Activated CD4-positive, alpha-beta T cell treated with anti-CD3 and anti-CD28 coated beads for 36 hours (primary cell): ENCODE measurements at regions not wholly inside any gene's neighbourhood (a gene's known extent, or its start where the extent isn't known, plus 50 kb on each side); places are given as distances from the start of the nearest gene placed in this dataset.

ENCODE experiments used
- ATAC-seq: fragments of 200-7000 bp; cut with Tn5 transposase; one replicate; pipeline ENCODE4 v1.10.0; 2021; ENCODE audit warnings: mild to moderate bottlenecking, moderate library complexity
- CTCF ChIA-PET: fragments of 350-600 bp; sonication (Branson Sonifier 250); formaldehyde crosslinking; loops from one replicate; lab custom pipeline; 2021; ENCODE audit warnings: antibody characterized with exemption; lab: Charles Lee
- POLR2A ChIA-PET: fragments of 350-600 bp; sonication (Branson Sonifier 250); formaldehyde crosslinking; loops from one replicate; lab custom pipeline; 2021; ENCODE audit warnings: antibody characterized with exemption, inconsistent platforms; lab: Charles Lee
- DNase-seq: peaks from one replicate; pipeline ENCODE4 v3.0.0-alpha.2; 2020
- H3K27ac Mint-ChIP-seq: one replicate; pipeline ENCODE4 v1.8.0; 2021; ENCODE audit warnings: mixed read lengths
- H3K27me3 Mint-ChIP-seq: one replicate; pipeline ENCODE4 v1.8.0; 2021; ENCODE audit warnings: mixed read lengths
- H3K36me3 Mint-ChIP-seq: one replicate; pipeline ENCODE4 v1.8.0; 2021; ENCODE audit warnings: low read depth, mixed read lengths
- H3K4me1 Mint-ChIP-seq: one replicate; pipeline ENCODE4 v1.8.0; 2021; ENCODE audit warnings: mixed read lengths
- H3K4me3 Mint-ChIP-seq: one replicate; pipeline ENCODE4 v1.8.0; 2021; ENCODE audit warnings: mild to moderate bottlenecking, moderate library complexity, mixed read lengths
- H3K9me3 Mint-ChIP-seq: one replicate; pipeline ENCODE4 v1.8.0; 2021; ENCODE audit warnings: low read depth, mixed read lengths
- intact Hi-C, 2 experiments: fragments of 100-400 bp; cut with DNase I in 1 of 2; cut with micrococcal nuclease in 1 of 2; formaldehyde crosslinking; loops; one replicate each; pipeline versions ENCODE4 v1.14.2 to v1.15.1; 2022 to 2024; cut with DNase I, micrococcal nuclease

- no peak overlapping the region for H3K4me3 Mint-ChIP-seq
- no peaks in the 10 kb centered on the region for H3K9me3 Mint-ChIP-seq
- H3K36me3 Mint-ChIP-seq: no peaks in the 10 kb centered on the region
- CTCF ChIA-PET: interaction anchor here (0.7 to 3.7 kb wide), 23 partner anchors 9 to 567 kb away, joined by 3 to 16 read pairs (median 4); no protein-coding TSS in a partner anchor
- H3K27ac Mint-ChIP-seq: no peak overlapping the region
- peak; percentile 73 for DNase-seq
- H3K27me3 Mint-ChIP-seq: peaks cover 32% of the 10 kb centered on the region
- POLR2A ChIA-PET: no interaction called here
- intact Hi-C loops: loop anchor here (1.0 to 10.0 kb wide), 6 partner anchors 85 to 781 kb away; no protein-coding TSS in a partner anchor
- H3K4me1 Mint-ChIP-seq: no peaks in the 10 kb centered on the region
- peak; percentile 53 for ATAC-seq
These were observed 89.8 kb upstream of the PAX1 start for GRCh38 chr20:21615617-21616080.

DNA sequence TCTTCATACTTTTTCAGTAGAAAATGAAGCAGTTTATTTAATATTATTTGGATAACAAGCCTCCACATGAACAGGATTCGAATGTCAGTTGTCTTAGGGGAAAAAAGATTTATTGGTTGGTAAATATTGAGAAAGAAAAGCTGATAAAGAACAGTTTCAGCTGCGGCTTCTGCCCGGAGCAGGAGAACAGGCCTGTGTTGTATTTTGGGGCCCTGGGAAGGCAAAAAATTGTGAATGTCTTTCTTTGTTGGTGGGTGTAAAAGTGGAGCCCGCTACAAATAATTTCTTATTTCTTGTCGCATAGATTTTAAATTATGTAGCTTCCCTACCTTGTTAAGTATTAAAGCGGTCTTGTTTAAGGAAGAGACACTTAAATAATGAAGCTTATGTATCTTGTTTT lies 90.5 kb upstream of the PAX1 start:
- intact Hi-C loops: loop anchor here (1.0 to 10.0 kb wide), 6 partner anchors 85 to 780 kb away; no protein-coding TSS in a partner anchor
- ChIA-PET CTCF (interaction anchor here (0.7 to 3.7 kb wide), 21 partner anchors 10 to 1181 kb away, joined by 3 to 16 read pairs (median 4); no protein-coding TSS in a partner anchor), POLR2A (no interaction called here)
- H3K27me3 Mint-ChIP-seq: peaks cover 32% of the 10 kb centered on the region
- DNase-seq: no peak
- no peak overlapping the region for H3K27ac Mint-ChIP-seq
- H3K4me1 Mint-ChIP-seq: no peaks in the 10 kb centered on the region
- no peak for ATAC-seq
- H3K36me3 Mint-ChIP-seq: no peaks in the 10 kb centered on the region
- H3K9me3 Mint-ChIP-seq: no peaks in the 10 kb centered on the region
- H3K4me3 Mint-ChIP-seq: no peak overlapping the region

DNA sequence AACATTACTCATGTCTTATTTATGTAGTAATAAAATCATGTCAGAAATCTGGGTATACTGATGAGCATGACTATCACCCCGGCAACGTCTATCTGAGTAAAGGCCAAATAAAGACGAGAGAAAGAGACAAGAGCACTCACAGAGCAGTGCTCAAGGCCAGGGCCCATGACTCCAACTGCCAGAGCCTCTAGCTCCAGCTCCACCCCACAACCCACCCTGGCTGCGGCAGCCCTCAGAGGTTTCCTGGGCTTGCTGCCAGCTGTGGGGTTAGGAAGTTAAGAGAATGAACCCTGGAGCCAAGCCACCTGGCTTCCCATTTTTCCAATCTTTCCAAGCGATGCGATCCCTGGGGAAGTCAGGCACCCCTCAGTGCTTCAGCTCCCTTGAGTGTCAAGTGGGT lies 92.0 kb upstream of the PAX1 start:
- no peak for DNase-seq
- H3K4me3 Mint-ChIP-seq: no peak overlapping the region
- ChIA-PET CTCF (interaction anchor here (1.0 to 3.7 kb wide), 3 partner anchors 30 to 378 kb away, joined by 3 to 12 read pairs (median 3); no protein-coding TSS in a partner anchor), POLR2A (no interaction called here)
- H3K27ac Mint-ChIP-seq: no peak overlapping the region
- H3K36me3 Mint-ChIP-seq: no peaks in the 10 kb centered on the region
- H3K9me3 Mint-ChIP-seq: no peaks in the 10 kb centered on the region
- intact Hi-C loops: loop anchor here in 1 of 2 experiments (10.0 kb wide), 1 partner anchor 779 kb away; no protein-coding TSS in a partner anchor
- no peak for ATAC-seq
- no peaks in the 10 kb centered on the region for H3K4me1 Mint-ChIP-seq
- peaks cover 36% of the 10 kb centered on the region for H3K27me3 Mint-ChIP-seq

GRCh38 chr20:21609981-21610380 lies 95.5 kb upstream of the PAX1 start:
- H3K36me3 Mint-ChIP-seq: peaks cover 2% of the 10 kb centered on the region
- no peak for ATAC-seq
- peaks cover 9% of the 10 kb centered on the region for H3K9me3 Mint-ChIP-seq
- no peak overlapping the region for H3K27ac Mint-ChIP-seq
- intact Hi-C loops: loop anchor here in 1 of 2 experiments (10.0 kb wide), 1 partner anchor 775 kb away; no protein-coding TSS in a partner anchor
- H3K4me3 Mint-ChIP-seq: no peak overlapping the region
- POLR2A ChIA-PET: no interaction called here
- CTCF ChIA-PET: interaction anchor here (1.3 kb wide), 1 partner anchor 63 kb away, joined by 3 read pairs; no protein-coding TSS in a partner anchor
- no peaks in the 10 kb centered on the region for H3K4me1 Mint-ChIP-seq
- no peak for DNase-seq
- peaks cover 35% of the 10 kb centered on the region for H3K27me3 Mint-ChIP-seq

- ChIA-PET POLR2A (no interaction called here), CTCF (interaction anchor here (1.3 kb wide), 1 partner anchor 63 kb away, joined by 3 read pairs; no protein-coding TSS in a partner anchor)
- Mint-ChIP-seq H3K27me3 (peaks cover 36% of the 10 kb centered on the region), H3K27ac (no peak overlapping the region), H3K9me3 (peaks cover 10% of the 10 kb centered on the region), H3K4me1 (no peaks in the 10 kb centered on the region), H3K4me3 (no peak overlapping the region), H3K36me3 (peaks cover 2% of the 10 kb centered on the region)
- ATAC-seq: no peak
- intact Hi-C loops: no loop called here
- DNase-seq: no peak
These were observed 95.4 kb upstream of the NKX2-2 start for GRCh38 chr20:21609221-21609620.

- DNase-seq: no peak
- Mint-ChIP-seq H3K27ac (no peak overlapping the region), H3K4me3 (no peak overlapping the region), H3K27me3 (peaks cover 34% of the 10 kb centered on the region), H3K36me3 (peaks cover 2% of the 10 kb centered on the region), H3K4me1 (no peaks in the 10 kb centered on the region), H3K9me3 (peaks cover 12% of the 10 kb centered on the region)
- CTCF ChIA-PET: interaction anchor here (1.3 kb wide), 1 partner anchor 62 kb away, joined by 3 read pairs; no protein-coding TSS in a partner anchor
- POLR2A ChIA-PET: no interaction called here
- intact Hi-C loops: no loop called here
- ATAC-seq: no peak
These were observed 94.9 kb upstream of the NKX2-2 start for GRCh38 chr20:21608777-21609176.

DNA sequence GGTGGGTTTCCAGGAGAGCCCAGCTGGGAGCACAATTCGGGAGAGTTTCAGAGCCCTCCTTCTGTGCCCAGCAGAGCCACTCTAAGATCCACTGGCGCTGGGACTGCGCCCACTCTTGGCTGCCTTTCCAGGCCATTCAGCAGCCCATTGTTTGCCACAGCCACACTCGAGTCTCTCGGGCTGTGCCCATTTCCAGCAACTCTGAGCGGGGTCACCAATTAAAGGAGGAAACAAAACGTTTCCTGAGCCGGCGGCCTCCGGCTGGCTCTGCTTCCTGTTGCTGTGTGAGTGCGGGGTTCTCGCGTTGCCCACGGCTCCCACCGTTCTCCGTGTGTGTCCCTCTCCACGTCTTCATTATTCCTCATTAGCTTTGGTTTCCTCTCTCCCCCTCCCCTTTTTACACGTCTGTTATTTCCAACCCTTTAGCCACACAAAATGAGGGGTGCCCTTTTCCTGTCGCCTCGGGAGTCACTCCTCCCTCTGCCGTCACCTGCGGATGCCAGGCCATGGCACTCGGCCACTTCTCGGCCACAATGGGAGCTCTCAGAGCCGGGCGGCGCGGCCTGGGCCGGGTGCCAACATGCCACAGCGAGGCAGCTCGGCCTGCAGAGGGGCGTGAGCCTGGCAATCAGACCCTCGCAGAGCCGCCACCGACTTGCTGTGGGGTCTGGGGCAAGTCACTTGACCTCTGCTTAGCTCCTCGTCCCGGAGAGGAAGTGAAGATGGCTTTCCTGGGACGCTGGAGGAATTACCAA lies 94.3 kb upstream of the NKX2-2 start:
- no peak overlapping the region for H3K27ac Mint-ChIP-seq
- CTCF ChIA-PET: interaction anchor here (1.4 kb wide), 1 partner anchor 15 kb away, joined by 3 read pairs; no protein-coding TSS in a partner anchor
- H3K9me3 Mint-ChIP-seq: peaks cover 12% of the 10 kb centered on the region
- H3K4me1 Mint-ChIP-seq: no peaks in the 10 kb centered on the region
- peaks cover 2% of the 10 kb centered on the region for H3K36me3 Mint-ChIP-seq
- ATAC-seq (no peak), DNase-seq (no peak)
- POLR2A ChIA-PET: no interaction called here
- H3K27me3 Mint-ChIP-seq: peaks cover 31% of the 10 kb centered on the region
- intact Hi-C loops: no loop called here
- no peak overlapping the region for H3K4me3 Mint-ChIP-seq

DNA sequence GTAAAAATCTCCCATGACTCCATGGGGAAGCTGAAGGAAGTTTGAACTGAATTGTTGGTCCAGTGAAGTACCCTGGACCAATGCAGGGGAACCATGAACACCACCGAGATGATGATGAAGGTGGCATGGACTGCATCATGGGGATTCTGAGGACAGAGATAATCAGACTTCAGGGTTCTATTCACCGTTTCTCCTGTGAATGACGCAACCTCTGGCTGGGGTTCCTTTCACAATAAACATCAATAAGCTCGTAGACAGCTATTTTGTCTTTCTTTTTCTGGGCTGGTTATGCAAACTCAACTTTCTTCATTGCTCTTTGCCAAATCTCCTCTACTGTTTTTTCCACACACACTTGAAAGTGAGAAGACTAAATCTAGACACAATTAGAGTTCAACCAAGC lies 87.9 kb upstream of the NKX2-2 start:
- H3K36me3 Mint-ChIP-seq: peaks cover 2% of the 10 kb centered on the region
- intact Hi-C loops: no loop called here
- H3K9me3 Mint-ChIP-seq: peaks cover 22% of the 10 kb centered on the region
- ChIA-PET CTCF (interaction anchor here (0.6 to 3.3 kb wide), 2 partner anchors 13 to 101 kb away, joined by 3 to 16 read pairs; no protein-coding TSS in a partner anchor), POLR2A (no interaction called here)
- no peak overlapping the region for H3K27ac Mint-ChIP-seq
- no peak for DNase-seq
- H3K4me3 Mint-ChIP-seq: no peak overlapping the region
- no peaks in the 10 kb centered on the region for H3K4me1 Mint-ChIP-seq
- no peak for ATAC-seq
- peaks cover 19% of the 10 kb centered on the region for H3K27me3 Mint-ChIP-seq

GRCh38 chr20:21586682-21587081 lies 72.8 kb upstream of the NKX2-2 start:
- Mint-ChIP-seq H3K27me3 (peaks cover 13% of the 10 kb centered on the region), H3K27ac (no peak overlapping the region), H3K9me3 (no peaks in the 10 kb centered on the region), H3K36me3 (no peaks in the 10 kb centered on the region), H3K4me1 (no peaks in the 10 kb centered on the region), H3K4me3 (no peak overlapping the region)
- ChIA-PET CTCF (no interaction called here), POLR2A (no interaction called here)
- intact Hi-C loops: no loop called here
- no peak for ATAC-seq
- no peak for DNase-seq

GRCh38 chr20:21583486-21584168 lies 69.8 kb upstream of the NKX2-2 start:
- H3K27ac Mint-ChIP-seq: no peak overlapping the region
- CTCF ChIA-PET: interaction anchor here (0.7 to 6.0 kb wide), 6 partner anchors 9 to 1446 kb away, joined by 3 to 20 read pairs (median 3); no protein-coding TSS in a partner anchor
- intact Hi-C loops: no loop called here
- H3K27me3 Mint-ChIP-seq: peaks cover 18% of the 10 kb centered on the region
- DNase-seq: no peak
- no peaks in the 10 kb centered on the region for H3K36me3 Mint-ChIP-seq
- no peak for ATAC-seq
- H3K4me3 Mint-ChIP-seq: no peak overlapping the region
- H3K4me1 Mint-ChIP-seq: no peaks in the 10 kb centered on the region
- no peaks in the 10 kb centered on the region for H3K9me3 Mint-ChIP-seq
- POLR2A ChIA-PET: no interaction called here

GRCh38 chr20:21577551-21577950 lies 63.7 kb upstream of the NKX2-2 start:
- DNase-seq (no peak), ATAC-seq (no peak)
- intact Hi-C loops: no loop called here
- Mint-ChIP-seq H3K4me3 (no peak overlapping the region), H3K27me3 (peaks cover 20% of the 10 kb centered on the region), H3K36me3 (no peaks in the 10 kb centered on the region), H3K9me3 (no peaks in the 10 kb centered on the region), H3K27ac (no peak overlapping the region), H3K4me1 (no peaks in the 10 kb centered on the region)
- POLR2A ChIA-PET: interaction anchor here (0.6 kb wide), 1 partner anchor 1255 kb away, joined by 4 read pairs; no protein-coding TSS in a partner anchor
- CTCF ChIA-PET: no interaction called here
